ENCODE measurements at regions not wholly inside any gene's neighbourhood (a gene's known extent, or its start where the extent isn't known, plus 50 kb on each side); places are given as distances from the start of the nearest gene placed in this dataset.

DNA sequence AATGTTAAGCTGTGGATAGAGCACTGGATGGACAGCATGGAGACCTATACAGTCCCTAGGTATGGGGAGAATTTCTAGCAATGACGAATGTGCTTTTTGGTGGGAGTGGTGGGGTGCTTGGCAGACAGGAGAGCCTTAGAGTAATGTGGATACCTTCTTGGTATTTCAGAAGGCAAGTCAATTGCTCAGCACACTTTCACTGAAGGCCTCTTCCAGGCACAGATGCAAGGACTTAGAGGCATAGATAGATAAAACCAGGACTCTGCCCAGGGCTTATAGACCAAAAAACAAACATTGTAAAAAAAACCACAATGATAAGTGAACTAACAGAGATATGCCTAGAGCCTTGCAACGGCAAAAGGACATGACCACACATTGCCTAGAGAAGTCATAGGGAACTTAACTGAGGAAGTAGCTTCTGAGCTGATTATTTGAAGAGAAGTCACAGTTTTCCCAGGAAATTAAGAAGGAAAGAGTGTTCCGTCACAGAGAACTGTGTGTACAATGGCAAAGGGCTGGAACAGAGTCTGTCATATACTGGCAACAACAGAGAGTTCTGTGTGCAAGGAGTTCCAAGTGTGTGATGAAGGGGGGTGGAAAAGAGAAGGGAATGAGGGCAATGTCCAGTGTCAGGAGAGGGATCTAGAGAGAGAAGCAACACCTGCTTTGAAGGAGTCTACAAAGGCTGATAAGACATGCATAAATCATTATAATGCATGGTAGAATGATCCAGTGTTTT, 65.9 kb upstream of the PICALM start:
- TF ChIP-seq, protein P1, sequence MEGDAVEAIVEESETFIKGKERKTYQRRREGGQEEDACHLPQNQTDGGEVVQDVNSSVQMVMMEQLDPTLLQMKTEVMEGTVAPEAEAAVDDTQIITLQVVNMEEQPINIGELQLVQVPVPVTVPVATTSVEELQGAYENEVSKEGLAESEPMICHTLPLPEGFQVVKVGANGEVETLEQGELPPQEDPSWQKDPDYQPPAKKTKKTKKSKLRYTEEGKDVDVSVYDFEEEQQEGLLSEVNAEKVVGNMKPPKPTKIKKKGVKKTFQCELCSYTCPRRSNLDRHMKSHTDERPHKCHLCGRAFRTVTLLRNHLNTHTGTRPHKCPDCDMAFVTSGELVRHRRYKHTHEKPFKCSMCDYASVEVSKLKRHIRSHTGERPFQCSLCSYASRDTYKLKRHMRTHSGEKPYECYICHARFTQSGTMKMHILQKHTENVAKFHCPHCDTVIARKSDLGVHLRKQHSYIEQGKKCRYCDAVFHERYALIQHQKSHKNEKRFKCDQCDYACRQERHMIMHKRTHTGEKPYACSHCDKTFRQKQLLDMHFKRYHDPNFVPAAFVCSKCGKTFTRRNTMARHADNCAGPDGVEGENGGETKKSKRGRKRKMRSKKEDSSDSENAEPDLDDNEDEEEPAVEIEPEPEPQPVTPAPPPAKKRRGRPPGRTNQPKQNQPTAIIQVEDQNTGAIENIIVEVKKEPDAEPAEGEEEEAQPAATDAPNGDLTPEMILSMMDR (IDR thresholded peaks at IDR 0.05; ENCODE audit: partially characterized antibody, unreplicated experiment) = no peak
- Mint-ChIP-seq H3K27me3 (ENCODE audit: unreplicated experiment) (no peaks in the 10 kb centered on the region), H3K9me3 (ENCODE audit: unreplicated experiment) (no peaks in the 10 kb centered on the region), H3K36me3 (ENCODE audit: unreplicated experiment) (no peaks in the 10 kb centered on the region), H3K27ac (ENCODE audit: unreplicated experiment) (no peak overlapping the region), H3K4me1 (ENCODE audit: low read depth, unreplicated experiment) (no peaks in the 10 kb centered on the region), H3K4me3 (ENCODE audit: unreplicated experiment) (no peak overlapping the region)
- no peak for DNase-seq

DNA sequence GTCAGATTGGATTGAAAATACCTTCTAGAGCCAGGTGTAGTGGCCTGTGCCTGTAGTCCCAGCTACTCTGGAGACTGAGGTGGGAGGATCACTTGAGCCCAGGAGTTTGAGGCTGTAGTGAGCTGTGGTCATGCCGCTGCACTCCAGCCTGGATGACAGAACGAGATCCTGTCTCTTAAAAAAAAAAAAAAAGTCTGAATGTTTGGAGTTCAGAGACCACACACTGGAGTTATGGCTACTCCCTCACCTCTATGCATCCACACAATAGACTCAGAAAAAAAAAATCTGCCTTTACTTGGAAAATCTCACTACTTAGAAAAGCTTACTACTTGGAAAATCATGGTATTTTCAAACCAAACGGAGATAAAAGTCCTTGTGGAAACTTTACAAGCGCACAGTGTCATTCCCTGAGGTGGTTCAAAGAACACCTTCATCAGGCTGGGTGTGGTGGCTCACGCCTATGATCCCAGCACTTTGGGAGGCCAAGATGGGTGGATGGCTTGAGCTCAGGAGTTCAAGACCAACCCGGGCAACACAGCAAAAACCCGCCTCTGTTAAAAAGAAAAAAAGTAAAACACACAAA, 63.9 kb upstream of the PICALM start:
- Mint-ChIP-seq H3K36me3 (ENCODE audit: unreplicated experiment) (no peaks in the 10 kb centered on the region), H3K4me1 (ENCODE audit: low read depth, unreplicated experiment) (no peaks in the 10 kb centered on the region), H3K4me3 (ENCODE audit: unreplicated experiment) (no peak overlapping the region), H3K9me3 (ENCODE audit: unreplicated experiment) (no peaks in the 10 kb centered on the region), H3K27ac (ENCODE audit: unreplicated experiment) (no peak overlapping the region), H3K27me3 (ENCODE audit: unreplicated experiment) (no peaks in the 10 kb centered on the region)
- TF ChIP-seq, protein P1 (IDR thresholded peaks at IDR 0.05; ENCODE audit: partially characterized antibody, unreplicated experiment) = no peak
- no peak for DNase-seq

DNA sequence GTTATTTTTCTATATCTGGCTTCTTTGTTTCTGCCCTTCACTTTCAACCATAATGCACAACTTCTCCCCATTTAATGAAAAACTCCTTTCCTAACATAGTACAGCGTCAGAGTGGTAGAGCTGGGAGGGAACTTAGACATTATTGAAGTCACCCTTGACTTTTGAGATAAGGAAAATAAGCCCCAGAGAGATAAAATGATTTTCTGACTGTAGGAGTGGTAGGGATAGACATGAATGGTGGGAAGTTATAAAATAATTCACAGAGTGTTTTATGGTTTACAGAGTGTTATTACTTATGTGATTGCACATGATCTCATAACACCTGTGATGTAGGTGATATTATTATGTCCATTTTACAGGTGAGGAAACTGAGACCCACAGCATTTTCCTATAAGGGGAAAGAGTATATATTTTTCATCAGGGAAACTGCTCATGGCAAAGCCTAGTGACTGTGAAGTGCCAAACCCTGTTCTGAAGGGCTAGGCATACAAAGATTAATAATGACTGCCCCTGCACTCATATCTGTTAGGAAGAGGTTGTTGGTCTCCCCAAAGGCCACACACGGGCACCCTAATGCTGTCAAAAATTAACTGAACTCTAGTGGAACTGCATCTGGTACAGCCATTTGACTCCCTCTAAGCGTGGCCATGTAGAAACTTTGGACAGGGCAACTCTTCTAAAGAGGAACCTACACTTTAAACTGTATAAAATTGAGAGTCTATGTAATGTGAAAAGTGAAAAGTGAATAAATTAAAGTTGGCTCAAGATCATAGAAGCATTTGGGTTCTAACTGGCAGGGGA, 61.1 kb upstream of the PICALM start:
- no peaks in the 10 kb centered on the region for H3K36me3 Mint-ChIP-seq (ENCODE audit: unreplicated experiment)
- TF ChIP-seq, protein P1 (IDR thresholded peaks at IDR 0.05; ENCODE audit: partially characterized antibody, unreplicated experiment) = no peak
- no peak overlapping the region for H3K4me3 Mint-ChIP-seq (ENCODE audit: unreplicated experiment)
- H3K27me3 Mint-ChIP-seq (ENCODE audit: unreplicated experiment) = no peaks in the 10 kb centered on the region
- no peaks in the 10 kb centered on the region for H3K9me3 Mint-ChIP-seq (ENCODE audit: unreplicated experiment)
- H3K27ac Mint-ChIP-seq (ENCODE audit: unreplicated experiment) = no peak overlapping the region
- no peaks in the 10 kb centered on the region for H3K4me1 Mint-ChIP-seq (ENCODE audit: low read depth, unreplicated experiment)
- no peak for DNase-seq

DNA sequence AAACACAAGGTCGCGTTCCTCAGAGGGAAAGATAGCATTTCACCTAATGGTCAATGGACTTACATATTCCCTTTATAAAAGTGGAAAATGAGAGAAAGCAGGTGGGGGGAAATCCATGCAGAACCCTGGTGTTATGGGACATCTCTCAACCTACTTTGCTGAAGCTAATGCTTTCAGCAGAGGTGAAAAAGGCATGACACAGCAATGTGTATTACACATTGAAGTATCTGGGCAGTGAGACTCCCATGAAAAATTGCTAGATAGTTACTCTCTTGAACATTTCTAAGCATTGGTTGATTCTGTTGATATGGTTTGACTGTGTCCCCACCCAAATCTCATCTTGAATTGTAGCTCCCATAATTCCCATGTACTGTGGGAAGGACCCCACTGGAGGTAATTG, 60.0 kb upstream of the PICALM start:
- no peak overlapping the region for H3K27ac Mint-ChIP-seq (ENCODE audit: unreplicated experiment)
- no peaks in the 10 kb centered on the region for H3K27me3 Mint-ChIP-seq (ENCODE audit: unreplicated experiment)
- TF ChIP-seq, protein P1 (IDR thresholded peaks at IDR 0.05; ENCODE audit: partially characterized antibody, unreplicated experiment) = no peak
- no peak for DNase-seq
- no peaks in the 10 kb centered on the region for H3K4me1 Mint-ChIP-seq (ENCODE audit: low read depth, unreplicated experiment)
- H3K4me3 Mint-ChIP-seq (ENCODE audit: unreplicated experiment) = no peak overlapping the region
- H3K9me3 Mint-ChIP-seq (ENCODE audit: unreplicated experiment) = no peaks in the 10 kb centered on the region
- H3K36me3 Mint-ChIP-seq (ENCODE audit: unreplicated experiment) = no peaks in the 10 kb centered on the region
